ENCODE measurements at regions not wholly inside any gene's neighbourhood (a gene's known extent, or its start where the extent isn't known, plus 50 kb on each side); places are given as distances from the start of the nearest gene placed in this dataset.
"Not testable (repeated sequence)": the region's sequence is repeated elsewhere in the genome, so short reads cannot be mapped to it uniquely, and the experiment has no call there.

DNA sequence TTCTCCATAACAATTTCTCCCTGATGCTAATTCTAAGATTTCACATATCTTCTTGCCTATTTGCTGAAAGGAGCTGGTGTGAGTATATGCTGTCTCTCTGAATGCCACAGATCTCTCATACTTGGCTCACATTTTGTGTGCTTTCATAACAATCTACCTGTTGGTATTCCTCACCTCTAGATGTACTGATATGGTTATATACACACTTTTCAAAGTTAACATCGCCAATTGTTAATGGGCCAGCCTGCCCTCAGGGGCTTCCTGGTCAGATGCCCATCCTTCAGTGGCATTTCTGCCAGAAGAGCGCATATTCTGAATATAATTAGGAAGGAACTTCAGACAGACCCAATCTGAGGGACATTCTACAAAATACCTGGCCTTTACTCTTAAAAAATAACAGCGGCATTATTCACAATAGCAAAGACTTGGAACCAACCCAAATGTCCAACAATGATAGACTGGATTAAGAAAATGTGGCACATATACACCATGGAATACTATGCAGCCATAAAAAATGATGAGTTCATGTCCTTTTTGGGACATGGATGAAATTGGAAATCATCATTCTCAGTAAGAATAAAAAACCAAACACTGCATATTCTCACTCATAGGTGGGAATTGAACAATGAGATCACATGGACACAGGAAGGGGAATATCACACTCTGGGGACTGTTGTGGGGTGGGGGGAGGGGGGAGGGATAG lies 123.9 kb upstream of the FAT1 start:
- not testable (repeated sequence) for DNase-seq (ENCODE audit: low spot score)

DNA sequence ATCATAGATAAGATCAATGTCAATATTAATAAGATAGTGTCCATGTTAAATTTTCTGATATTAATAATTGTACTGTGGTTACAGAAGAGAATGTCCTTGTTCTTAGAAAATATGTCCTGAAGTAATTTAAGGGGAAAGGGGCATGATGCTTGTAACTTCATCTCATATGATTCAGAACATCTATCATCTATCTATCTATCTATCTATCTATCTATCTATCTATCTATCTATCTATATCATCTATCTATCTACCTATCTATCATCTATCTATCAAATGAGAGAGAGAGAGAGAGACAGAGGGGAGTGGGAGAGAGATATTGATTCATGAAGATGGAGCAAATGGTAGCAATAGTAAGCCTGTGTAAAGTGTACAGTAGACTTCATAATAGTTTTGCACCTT lies 124.8 kb upstream of the FAT1 start:
- DNase-seq (ENCODE audit: low spot score), result no peak

DNA sequence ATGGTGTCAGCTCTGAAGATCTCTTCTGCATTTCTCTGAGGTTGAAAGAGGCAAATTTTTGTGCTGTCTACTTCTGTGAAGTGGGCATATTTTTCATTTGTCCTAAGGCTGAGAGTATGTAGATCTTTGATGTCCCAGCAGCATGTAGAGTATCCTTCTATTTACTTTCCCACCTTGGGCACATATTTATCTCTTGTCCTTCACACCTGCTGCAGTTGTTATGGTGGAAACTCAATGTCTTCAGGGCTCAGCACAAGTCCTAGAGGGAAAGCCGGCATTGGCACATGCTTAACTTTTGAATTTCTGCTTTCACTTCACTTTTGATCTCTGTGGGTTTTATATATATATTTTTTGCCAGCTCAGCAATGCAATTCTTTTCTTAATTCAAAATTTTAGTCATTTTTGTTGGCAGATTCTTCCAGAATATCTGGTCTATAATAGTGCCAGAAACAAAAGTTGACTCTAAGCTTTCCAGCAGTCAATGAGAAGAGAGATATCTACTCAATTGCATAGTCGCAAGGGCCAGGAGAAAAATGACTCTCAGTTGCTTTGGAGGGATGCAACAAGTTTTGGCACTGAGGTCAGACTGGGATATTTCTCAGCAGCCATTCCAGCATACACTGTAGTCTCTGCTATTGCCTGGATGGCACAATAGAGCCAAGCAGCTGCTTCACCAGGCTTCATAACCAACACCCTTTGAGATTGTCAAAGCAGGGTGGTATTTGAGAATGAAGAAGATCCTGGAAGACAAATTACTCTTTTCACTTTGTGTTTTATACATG lies 127.8 kb upstream of the FAT1 start:
- no peak for DNase-seq (ENCODE audit: low spot score)

- no peak for DNase-seq (ENCODE audit: low spot score)
These were observed 128.4 kb upstream of the FAT1 start for GRCh38 chr4:186852073-186852420.

- DNase-seq (ENCODE audit: low spot score), result no peak
These were observed 129.3 kb upstream of the FAT1 start for GRCh38 chr4:186852964-186853391.

DNA sequence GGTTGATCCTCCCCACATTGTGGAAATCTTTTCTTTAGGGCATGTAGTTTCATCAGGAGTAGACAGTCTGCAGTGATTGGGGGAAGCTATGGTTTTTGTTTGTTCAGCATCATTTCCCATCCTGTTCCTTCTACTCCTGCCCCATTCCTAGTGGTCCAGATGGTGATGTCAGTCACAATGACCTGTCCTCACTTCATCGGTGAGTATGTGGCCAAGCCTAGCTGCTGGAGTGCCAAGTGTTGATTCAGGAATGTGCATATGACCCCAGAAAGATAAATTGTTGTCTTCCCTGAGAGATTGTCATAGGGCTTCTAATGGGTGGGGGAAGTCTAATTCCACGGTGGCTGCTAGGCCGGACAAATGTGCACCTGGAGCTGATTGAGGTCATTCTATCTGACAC lies 130.6 kb upstream of the FAT1 start:
- no peak for DNase-seq (ENCODE audit: low spot score)

DNA sequence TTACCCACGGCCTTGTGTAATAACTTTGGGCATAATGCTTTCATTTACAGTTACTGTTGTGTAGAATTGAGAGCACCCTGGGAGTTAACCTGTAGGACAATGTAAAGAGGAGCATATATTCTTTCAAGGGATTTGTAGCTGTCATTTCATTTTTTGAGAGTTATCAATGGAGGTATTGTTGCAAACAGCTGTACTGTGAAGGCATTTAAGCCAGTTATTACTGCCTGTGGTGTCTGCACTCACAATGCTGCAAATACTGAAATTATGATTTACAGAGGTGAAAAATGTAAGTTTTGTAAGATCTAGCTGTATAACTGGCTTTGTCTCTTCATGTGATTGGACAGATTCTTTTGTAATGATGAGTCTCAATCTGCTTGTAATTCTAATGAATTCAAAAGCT lies 131.5 kb upstream of the FAT1 start:
- DNase-seq (ENCODE audit: low spot score), result no peak

DNA sequence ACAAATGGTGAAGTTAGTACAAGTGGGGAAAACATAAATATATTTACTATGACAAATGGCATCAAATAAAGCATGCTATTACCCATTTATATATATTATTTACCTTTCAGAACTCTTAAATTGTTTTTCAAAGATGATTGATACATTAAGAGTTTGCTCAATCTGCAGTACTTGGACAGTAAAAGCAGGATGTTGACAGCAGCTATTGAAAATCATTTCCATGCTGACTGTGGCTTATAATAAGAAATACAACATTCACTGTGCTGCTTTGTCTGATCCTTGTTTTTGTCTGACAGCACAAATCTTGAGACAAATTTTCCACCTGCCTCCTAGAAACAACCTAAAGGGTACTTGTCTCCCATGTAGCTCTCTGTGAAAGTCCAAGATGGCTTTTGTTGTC lies 134.1 kb upstream of the FAT1 start:
- DNase-seq (ENCODE audit: low spot score), result no peak

DNA sequence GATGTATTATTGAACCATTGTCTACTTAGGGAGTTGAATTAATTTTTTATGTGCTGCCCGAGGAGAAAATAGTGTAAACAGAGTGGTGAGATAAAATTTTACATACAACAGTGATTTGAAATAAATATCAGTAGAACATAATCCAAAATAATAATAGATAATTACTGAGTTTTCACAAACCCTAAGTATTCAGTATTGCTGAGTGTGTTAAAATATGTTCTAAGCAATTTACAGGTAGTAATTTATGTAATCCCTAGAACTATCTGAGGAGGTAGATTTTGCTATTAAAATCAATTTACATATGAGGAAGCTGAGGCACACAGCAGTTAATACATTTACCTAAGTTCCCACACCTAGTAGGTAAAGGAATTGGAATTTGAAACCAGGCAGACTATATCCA lies 134.7 kb upstream of the FAT1 start:
- no peak for DNase-seq (ENCODE audit: low spot score)

DNA sequence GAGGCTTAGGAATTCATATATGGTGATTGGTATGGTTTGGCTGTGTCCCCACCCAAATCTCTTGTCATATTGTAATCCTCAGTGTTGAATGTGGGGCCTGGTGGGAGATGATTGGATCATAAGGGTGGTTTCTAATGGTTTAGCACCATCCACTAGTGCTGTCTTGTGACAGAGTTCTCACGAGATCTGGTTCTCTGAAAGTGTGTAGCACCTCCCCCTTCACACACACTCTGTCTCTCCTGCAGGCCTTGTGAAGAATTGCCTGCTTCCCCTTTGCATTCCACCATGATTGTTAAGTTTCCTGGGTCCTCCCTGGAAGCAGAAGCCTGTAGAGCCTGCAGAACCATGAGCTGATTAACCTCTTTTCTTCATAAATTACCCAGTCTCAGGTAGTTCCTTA lies 135.8 kb upstream of the FAT1 start:
- no peak for DNase-seq (ENCODE audit: low spot score)

DNA sequence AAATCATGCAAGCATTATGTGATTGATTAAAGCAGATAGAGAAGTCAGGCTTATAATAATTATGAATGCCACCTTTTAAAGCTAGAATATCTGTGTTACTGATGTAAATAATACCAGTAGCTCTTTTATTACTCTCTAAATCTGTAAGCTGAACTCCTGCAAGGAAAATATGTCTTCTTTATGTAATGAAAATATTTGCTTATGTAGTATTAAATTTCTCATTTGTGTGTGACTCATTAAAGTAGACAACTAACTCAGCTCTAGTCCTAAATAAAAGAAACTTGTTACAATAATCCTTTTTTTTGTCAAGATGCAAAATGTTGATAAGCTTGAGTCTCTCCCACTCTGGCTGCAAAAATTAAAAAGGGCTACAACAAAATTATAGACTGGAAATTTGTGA lies 137.7 kb upstream of the FAT1 start:
- no peak for DNase-seq (ENCODE audit: low spot score)

GRCh38 chr4:186871856-186872255 lies 148.2 kb upstream of the FAT1 start:
- DNase-seq (ENCODE audit: low spot score), result no peak

GRCh38 chr4:186873095-186873494 lies 149.4 kb upstream of the FAT1 start:
- DNase-seq (ENCODE audit: low spot score), result not testable (repeated sequence)

DNA sequence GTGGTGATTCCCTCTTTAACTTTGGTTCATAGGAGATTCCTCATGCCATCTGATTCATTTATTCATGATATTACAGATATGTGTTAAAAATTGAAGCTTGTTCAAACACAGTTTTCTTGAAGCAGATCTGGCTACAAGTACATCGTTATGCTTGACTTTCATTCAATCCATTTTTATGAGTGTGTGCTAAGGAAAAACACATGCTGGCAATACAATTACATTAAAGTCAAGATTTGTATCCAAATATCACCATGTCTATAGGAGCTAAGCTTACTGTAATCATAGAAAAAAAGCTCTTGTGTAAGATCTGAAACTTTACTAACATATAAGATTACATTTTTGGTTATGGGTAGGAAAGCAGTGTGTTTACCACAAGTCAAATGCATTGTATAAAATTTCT lies 151.8 kb upstream of the FAT1 start:
- no peak for DNase-seq (ENCODE audit: low spot score)

DNA sequence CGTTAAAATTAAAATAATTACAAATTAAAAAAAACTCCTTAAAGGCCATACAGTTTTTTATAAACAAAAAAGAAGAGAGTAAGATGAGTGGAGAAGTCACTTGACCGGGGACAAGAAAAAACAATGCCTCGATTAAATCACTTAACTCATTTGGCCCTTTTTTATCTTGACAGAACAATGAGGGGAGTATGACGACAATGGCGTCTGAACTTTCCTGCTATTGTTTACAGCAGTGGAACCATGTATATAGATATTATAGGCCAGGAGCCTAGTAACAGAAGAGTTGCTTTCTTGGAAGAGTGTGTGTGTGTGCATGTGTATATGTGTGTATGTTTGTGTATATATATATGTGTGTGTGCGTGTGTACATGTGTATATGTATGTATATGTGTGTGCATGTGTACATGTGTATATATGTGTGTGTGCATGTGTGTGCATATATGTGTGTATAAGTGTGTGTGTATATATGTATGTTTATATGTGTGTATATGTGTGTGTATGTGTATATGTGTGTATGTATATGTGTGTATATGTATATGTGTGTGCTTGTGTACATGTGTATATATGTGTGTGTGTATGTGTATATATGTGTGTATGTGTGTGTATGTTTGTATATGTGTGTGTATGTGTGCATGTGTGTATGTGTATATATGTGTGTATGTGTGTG lies 153.4 kb upstream of the FAT1 start:
- DNase-seq (ENCODE audit: low spot score), result no peak

GRCh38 chr4:186878203-186878776 lies 154.6 kb upstream of the FAT1 start:
- no peak for DNase-seq (ENCODE audit: low spot score)

GRCh38 chr4:186881521-186882220 lies 158.0 kb upstream of the FAT1 start:
- no peak for DNase-seq (ENCODE audit: low spot score)

- DNase-seq (ENCODE audit: low spot score), result no peak
These were observed 158.6 kb upstream of the FAT1 start for GRCh38 chr4:186882293-186882692.

DNA sequence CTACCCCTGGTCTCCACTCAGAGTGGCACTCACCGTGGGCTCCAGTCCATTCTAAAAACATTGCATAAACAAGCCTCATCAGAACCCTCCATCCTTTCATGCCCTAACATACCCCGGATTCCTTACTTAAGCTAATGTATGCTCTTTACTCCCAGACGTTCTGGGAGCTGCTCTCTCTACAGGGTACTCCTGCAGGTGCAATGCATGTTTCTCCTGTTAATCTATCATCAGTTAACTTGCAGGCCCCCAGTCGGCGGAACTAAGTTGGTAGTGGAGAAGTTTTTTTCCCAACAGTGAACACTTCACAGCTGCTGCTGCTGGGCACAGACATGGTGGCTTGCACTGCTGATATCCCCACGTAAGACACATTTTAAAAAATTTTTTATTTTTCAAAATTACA lies 161.6 kb upstream of the FAT1 start:
- no peak for DNase-seq (ENCODE audit: low spot score)

DNA sequence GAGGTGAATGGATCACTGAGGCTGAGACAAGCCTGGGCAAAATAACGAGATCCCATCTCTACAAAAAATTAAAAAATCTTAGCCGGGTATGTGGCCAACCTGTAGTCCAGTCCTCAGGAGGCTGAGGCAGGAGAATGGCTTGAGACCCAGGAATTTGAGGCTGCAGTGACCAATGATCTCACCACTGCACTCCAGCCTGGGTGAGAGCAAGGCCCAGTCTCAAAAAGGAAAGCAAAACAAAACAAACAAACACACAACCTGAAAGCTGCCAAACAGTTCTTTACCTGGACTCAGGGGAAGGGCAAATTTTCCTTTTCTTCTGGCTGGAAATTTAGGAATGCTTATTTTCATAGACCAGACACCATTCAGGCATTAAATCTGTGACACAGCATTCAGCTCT lies 163.1 kb upstream of the FAT1 start:
- no peak for DNase-seq (ENCODE audit: low spot score)

DNA sequence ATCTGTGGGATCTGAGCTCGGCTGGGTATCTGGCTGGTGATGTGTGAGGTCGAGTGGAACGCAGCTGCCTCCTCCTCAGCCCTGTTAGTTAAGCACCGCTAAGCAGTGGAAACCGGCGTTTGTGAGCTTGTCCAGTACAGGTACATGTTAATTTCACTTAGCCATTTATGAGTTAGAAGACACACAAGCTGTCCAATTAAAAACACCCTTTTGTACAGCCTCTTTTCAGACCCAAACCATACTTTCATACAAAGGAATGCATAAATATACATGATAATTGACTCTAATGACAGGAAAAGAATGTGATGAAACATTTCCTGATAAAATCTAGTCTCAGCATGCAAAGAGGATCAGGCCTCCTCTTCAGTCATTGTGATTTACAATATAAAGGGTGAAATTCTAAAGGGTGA lies 163.6 kb upstream of the FAT1 start:
- no peak for DNase-seq (ENCODE audit: low spot score)

DNA sequence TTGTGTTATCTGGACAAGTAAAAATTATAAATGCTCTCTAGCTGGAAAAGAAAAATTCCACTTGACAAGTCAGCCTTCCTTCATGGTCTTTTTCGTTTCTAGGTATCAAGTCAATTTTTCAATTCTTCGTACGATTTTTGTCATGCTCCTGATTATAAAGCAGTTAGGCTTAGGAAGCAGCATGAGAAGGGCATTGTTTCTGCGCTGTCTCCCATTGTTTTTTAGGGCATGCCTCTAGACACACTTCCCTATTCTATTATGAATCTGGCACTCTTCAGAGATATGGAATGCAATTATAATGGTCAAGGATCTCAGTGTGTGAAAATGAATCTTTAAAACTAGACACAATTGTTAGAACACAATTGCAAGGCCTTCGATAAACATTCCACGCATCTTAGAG lies 164.1 kb upstream of the FAT1 start:
- DNase-seq (ENCODE audit: low spot score), result no peak

Data from CD4-positive, alpha-beta T cell treated with Interleukin-15 for 4 hours (primary cell).